Pons (tissue), 1 donor: ENCODE measurements at regions not wholly inside any gene's neighbourhood (a gene's known extent, or its start where the extent isn't known, plus 50 kb on each side); places are given as distances from the start of the nearest gene placed in this dataset.
"Not testable (repeated sequence)": the region's sequence is repeated elsewhere in the genome, so short reads cannot be mapped to it uniquely, and the experiment has no call there.

Experiments
- DNase-seq: peaks from one replicate; pipeline ENCODE4 v3.0.0-alpha.2; 2016; ENCODE audit warnings: low spot score

DNA sequence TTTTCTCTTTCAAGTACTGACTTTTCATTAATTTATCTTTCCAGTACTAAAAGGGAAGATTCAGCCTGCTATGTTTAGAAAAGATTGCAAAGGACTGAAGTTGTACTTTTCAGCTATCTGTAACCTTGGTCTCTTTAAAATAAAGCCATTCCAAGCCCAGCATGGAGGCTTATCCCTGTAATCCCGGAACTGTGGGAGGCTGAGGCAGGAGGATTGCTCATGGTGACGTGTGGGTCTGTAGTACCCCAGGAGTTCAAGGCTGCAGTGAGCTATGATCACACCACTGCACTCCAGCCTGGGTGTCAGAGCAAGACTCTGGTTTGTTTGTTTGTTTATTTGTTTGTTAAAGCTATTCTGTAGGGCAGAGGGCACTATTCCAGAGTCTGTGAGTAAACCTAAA, 50.6 kb upstream of the TMEM170B start:
- DNase-seq = no peak

DNA sequence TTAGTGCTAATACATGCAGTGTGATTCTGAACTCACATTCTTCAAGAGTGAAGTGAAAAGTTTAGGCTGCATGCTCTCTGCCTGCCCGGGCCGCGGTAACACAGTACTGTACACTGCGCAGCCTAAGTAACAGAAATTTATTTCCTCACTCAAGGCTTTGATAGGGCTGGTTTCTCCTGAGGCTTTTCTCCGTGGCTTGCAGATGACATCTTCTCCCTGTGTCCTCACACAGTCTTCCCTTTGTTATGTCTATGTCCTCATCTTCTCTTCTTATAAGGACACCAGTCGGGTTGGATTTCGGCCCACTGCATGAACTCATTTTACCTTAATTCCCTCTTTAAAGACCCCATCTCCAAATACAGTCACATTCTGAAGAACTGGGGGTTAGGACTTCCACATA, 51.1 kb upstream of the TMEM170B start:
- DNase-seq = no peak

DNA sequence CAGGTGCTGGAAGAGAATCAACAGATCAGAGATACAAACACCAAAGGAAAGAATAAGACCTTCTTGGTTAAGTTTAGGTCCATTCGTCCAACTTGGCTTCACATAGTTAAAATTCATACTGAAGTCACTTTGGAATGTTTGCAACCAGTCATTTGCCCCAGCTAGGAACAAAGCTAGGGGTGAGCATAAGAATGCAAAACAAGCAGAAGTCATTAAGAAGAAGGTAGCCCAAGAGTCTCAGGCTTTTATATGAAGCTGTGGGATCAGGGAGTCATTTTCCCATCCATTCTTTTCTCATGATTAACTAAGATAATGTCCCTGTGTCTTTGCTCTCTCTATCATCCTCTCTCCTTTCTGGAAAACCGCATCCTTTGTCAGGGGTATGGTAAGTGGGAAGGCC, 51.5 kb upstream of the TMEM170B start:
- no peak for DNase-seq

DNA sequence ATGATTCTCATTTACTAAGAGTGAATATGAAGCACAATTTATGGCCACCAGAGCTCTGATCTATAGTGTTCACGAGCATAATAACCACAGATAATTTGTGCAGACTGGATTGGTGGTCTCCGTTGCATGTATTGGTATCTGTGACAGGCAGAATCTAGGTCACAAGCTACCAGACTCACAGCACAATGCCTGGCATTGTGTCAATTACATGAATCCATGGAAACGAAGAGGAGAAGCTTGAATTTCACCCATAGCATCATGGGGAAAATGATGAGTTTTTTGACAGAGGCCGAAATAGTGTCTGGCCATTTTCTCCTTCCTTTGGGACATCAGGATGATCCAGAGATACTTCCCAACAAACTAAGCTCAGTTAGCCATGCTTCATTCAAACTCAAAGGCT, 52.3 kb upstream of the TMEM170B start:
- DNase-seq = peak; percentile 6

DNA sequence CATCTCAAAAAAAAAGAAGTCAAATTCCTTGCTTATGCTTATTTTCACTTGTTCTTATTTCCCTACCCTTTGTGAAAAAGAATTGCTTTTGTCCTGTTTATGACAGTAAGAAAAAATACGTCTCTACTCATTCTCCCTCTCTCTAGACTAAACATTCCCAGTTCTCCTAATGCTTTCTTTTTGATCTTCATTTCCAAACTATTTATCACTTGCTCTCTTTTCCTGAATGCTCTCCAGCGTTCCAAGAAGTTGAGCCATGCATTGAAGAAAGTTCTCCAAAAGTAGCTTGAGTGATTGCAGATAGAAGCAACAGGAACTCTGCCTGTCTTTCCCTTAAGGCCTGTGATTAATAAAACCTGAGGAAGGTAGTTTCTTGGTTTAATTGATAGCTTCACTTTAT, 53.1 kb upstream of the TMEM170B start:
- no peak for DNase-seq

DNA sequence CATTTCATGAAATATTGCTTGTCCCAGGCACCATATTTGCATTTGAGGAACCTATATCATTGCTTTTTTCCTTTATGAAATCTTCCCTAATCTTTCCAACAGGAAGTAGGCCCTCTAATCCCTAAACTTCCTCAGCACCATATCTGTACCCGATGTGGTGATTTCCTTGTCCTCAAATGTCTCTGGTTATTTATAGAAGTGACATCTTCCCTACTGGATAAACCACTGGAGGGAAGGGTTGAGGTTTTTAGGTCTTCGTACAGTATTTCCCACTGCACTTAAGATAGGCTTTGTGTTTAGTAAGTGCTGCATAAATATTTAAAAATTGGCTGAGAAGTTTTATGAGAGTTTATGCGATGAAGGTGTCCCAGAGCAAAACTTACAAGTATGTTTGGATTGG, 54.9 kb upstream of the TMEM170B start:
- DNase-seq = no peak

DNA sequence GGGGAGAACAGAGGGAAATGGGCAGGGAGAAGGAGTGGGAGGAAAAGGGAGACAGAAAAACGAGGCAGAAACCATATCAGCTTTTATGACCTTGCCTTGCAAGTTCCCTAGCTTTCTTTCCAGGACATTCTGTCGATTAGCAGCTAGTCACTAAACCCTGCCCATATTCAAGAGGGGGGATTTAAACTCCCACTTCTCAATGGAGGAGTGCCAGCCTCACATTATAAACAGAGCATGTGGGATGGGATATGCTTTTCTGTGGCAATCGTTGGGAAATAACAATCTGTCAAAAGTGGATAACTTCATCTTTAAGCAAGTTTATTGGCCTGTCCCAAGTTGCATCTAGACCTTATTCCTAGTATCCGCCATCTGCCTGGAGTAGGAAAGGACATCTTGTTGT, 57.0 kb upstream of the TMEM170B start:
- DNase-seq = no peak

DNA sequence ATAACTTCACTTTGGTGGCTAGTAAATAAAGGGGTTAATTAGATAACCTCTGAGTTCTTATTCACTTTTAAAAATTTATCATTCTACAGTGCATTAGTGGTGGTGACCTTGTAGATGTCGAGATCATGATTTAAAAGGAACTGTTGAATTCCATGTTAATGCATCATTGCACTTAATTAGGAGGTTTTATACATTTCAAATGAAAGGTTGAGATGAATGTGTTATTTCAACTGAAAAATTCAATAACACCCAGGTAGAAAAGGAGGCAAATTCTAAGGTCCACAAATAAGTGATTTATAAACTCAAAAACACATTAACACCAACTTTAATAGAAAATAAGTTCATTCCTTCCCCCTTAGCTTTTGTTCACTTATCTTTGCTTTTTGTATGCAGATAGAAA, 58.3 kb upstream of the TMEM170B start:
- DNase-seq = no peak

DNA sequence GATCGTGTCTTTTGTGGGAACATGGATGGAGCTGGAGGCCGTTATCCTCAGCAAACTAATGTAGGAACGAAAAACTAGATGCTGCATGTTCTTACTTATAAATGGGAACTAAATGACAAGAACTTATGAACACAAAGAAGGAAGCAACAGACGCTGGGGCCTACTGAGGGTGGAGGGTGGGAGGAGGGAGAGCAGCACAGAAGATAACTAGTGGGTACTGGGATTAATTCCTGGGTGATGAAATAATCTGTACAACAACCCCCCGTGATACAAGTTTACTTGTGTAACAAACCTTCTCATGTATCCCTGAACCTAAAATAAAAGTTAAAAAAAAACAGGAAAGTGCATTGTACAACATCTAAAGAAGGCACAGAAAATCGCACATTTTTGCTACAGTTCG, 59.0 kb upstream of the TMEM170B start:
- DNase-seq = no peak

DNA sequence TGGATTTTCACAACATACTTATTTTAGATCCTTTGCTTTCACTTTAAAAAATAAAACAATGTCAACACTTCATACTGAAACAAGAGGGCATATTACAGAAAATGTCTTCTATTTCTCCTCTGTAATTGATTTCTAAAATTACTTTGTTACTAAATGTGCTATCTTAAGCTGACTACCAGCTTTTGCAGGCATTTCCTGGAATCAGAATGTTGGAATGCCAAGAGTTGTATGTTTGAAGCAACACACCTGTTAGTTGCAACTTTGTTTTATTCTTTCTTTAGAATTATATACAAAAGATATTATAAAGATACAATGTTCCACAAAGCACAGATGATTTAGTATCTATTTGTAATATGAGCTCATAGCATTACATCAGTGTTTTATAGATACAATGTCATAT, 62.5 kb upstream of the TMEM170B start:
- no peak for DNase-seq

DNA sequence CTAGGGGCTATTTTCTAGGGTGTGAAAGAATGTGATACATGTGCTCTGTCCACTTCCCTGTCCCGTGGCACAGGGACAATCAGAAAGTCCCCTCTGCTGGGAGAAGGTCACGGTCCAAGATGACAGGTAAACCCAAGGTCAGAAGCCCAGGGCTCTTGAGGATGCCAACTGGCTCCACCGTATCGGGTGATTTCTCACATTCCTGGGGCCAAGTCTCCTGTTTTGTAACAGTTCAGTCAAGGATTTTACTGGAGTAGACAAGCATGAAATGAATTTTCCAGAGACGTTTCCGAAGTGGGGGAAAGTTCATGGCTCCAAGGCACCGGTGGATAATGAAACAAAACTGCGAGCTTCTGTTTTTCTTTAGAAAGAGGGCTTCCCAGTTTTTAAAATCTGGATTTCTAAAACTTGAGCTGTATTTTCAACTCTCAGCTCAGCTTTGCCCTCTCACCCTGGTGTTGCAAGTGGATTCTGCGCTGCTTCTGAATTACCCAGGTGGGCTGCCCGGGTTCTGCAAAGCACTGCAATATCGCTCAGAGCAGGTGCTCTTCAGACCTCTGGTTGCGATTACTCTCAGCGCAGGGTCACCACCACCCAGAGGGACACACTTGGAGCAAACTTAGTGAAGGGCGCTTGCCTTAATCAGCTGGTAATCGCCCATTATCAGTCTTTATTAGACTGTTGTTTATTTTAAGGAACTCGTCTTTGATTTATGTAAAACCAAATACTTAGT, 64.4 kb upstream of the TMEM170B start:
- no peak for DNase-seq

DNA sequence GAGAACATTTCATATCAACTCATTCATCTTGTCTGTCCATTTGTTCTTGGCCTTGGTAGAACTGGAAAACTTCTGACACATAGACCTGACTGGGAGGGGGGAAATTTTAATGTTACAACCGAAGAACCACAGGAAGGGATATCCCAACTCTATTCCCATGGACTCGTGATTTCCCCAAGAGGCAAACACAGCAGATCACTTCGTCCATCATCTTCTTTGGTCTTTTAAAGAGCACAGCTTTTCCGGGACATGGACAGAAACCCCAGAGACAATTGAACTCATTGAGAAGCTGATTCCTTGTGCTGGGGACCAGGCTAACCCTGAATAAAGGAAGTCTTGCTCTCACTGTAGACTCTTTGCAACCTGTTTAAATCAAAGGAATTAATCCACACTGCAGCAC, 66.3 kb upstream of the TMEM170B start:
- no peak for DNase-seq

DNA sequence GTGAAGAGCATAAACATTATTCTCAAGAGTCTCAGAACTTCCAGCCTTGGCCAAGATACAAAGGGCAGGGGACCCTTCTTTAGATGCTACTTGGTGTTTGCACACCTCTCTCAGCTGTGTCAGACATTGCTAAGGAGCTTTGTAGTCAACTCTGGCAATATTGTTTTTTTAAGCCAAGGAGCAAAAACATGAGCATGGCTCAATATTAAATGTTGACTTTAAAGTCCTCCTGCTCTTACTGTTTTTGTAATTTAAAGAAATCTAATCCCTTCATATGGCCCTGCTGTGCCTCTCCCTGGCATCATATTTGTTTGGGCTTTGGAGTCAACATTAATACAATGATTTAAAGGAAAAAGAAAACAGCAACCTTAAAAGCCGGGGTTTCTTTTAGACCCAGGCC, 67.9 kb upstream of the TMEM170B start:
- DNase-seq = no peak

DNA sequence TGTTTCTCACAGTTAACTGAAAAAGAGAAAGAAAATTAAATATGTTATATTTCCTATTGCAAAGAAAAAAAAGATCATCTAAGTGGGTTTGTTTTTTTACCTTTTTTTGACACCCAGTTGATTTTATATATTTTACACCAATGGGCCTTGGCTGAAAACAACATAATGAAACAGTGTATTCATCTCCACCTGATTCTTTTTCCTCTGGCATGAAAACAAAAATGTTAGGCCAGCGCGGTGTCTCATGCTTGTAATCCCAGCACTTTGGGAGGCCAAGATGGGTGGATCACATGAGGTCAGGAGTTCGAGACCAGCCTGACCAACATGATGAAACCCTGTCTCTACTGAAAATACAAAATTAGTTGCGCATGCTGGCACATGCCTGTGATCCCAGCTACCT, 69.3 kb upstream of the TMEM170B start:
- not testable (repeated sequence) for DNase-seq

DNA sequence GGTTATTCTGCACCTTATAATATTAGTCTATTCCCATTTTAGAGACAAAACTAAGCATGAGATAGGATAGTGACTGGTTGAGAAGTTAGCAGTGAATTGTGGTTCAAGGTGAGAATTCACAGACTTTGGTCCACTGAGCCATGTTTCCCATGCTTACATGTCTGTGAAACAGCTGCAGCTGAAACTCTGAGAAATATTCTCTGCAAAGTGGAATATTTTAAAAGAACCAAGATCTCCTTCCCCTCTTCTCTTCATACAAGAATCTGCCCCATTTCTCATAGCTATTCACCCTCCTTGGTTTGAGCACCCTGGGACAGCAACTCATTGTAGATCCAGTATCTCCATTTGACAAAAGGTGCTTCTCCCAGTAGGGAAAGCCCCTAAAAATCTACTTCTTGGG, 70.2 kb upstream of the TMEM170B start:
- DNase-seq = no peak

DNA sequence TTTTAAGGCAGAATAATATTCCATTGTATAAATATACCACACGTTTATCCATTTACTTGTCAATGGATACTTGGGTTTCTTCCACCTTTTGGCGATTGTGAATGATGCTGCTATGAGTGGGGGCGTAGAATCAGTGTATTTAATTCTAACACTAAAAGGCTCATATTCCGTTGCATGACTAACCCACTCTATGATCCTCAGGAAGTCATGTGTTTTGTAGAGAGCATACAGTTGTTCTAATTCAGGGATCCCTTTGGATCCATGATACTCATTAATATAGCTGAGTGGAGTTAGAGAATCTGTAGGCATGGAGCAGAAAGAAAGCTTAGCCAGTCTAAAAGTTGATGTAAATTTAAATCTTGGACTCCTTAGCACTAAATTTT, 74.2 kb upstream of the TMEM170B start:
- DNase-seq = no peak

DNA sequence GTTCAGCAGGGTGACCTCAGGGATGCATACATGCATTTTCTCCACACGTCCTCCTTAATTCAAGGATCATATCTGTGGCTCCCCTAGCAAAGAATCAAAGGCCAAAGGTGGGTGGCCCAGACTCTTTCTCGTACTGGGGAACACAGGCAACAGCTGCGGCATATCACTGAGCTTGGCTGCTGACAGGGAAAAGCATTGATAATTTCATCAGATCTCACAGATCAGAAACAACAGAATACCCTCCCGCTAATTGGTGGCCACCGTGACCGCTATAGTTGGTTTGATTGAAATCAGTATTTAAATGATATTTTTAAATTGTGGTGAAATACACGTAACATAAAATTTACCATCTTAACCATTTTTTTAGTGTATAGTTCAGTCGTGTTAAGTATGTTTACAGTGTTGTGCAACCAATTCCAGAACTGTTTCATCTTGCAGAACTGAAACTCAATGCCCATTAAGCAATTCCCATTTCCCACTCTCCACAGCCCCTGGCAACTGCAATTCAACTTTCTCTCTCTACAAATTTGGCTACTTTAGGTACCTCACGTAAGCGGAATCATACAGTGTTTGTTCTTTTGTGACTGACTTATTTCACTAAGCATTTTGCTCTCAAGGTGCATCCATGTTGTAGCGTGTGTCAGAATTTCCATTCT, 74.7 kb upstream of the TMEM170B start:
- peak; percentile 24 for DNase-seq

DNA sequence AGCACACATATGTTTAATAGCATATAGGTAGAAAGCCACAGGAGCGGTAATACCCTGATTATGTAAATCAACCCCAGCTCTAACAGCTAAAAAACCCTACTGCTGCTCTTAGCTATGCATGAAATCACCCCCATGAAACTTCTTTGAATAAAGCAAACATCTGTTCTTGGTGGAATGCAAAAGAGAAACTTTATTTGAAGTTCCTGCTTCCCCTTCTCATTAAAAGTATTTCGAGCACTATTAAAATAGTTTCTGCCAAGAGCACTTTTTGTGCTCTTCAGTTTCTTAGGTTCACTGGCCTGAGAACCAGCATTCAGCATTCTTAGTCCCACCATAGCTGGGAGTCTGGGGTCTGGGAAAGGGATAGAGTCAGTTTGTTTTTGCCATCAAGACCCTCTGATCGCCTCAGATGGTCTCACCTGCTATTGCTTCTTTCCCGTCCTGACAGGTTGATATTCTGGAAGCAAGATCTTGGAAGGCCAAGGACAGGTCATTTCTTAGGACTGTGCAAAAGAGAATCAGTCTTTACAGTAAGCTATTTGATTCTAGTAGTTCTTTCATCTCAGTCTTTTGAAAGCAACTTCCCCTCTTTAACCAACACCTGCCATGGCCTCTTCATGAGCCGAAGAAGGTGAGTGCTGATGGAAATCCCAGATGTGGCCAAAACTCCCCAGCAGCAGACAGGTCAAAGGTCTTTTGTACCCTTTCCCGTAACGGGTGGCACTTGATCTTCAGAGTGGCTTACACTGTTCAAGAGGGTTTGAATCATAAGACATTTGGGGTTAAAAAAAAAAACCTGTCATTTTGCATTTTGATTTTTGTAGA, 76.5 kb upstream of the TMEM170B start:
- DNase-seq = no peak

DNA sequence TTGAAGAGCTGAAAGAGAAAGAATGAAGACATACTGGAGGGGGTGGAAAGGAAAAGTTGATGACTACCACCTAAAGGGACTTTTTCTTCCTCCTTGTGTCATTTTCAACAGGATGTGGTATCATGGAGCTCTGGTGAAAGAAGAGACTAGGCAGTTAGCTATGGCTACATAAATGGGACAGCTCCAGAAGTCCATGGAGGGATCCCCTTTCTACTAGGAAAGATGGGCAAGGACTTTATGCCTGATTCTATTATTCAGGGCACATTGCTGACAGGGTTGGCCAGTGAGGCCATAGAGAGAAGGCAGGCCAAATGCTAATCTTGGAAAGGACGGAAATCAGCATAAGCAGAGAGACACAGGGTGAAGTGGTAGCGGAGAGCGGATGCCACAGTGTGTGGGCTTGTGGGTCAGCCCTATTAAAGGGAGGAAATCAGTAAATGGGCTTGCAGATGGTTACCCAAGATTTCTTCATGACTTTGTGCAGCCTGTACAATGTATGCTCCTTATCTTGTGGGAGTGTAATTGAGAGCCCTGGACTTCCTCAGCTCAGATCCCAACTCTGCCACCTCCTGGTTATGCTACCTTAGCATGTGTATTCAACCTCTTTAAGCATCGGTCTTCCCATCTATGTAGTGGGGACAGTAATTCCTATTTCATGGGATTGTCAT, 77.4 kb upstream of the TMEM170B start:
- DNase-seq = no peak

DNA sequence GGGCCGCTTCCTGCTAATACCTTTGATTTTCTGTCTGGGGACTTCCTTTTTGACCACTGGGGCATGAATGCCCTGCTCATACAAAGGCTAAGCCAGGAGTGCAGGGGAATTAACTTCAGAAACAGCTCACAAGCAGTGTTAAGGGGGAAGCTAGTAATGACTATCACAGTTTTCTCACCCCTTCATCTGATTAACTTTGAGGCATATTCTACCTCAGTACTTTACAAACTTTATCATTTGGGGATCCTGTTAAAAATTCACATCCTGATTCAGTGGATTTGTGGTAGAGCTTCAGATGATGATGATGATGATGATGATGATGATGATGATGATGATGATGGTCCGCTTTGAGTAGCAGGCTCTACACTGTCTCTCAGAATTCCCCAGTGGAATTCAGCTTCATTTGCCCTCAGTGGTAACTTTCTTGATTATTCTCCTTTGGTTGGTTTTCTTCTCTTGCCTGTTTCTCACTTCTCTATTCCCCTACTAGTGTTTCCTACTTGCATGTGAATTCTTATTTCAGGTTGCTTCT, 78.4 kb upstream of the TMEM170B start:
- no peak for DNase-seq

DNA sequence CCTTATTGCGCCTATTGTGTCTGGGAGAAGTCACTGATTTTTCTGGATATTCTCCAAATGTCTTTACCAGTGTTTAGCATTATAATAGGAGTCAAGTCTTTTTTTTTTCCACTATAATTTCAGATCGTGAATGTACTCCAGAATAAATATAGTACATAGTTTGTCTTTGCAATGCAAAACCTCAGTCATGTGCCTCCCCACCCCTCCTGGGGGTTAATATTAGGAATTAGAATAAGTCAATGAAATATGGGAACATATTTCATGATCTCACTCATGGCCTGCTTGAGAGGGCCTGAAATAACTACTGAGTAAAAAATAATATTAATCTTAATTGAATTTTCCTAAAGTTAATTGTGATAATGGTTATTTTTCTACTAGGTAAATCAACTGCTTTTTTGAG, 79.0 kb upstream of the TMEM170B start:
- DNase-seq = no peak

DNA sequence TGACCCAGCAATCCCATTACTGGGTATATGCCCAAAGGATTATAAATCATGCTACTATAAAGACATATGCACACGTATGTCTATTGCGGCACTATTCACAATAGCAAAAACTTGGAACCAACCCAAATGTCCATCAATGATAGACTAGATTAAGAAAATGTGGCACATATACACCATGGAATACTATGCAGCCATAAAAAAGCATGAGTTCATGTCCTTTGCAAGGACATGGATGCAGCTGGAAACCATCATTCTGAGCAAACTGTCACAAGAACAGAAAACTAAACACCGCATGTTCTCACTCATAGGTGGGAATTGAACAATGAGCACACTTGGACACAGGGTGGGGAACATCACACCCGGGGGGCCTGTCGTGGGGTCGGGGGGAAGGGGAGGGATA, 80.1 kb upstream of the TMEM170B start:
- DNase-seq = not testable (repeated sequence)
